ENCODE measurements at regions not wholly inside any gene's neighbourhood (a gene's known extent, or its start where the extent isn't known, plus 50 kb on each side); places are given as distances from the start of the nearest gene placed in this dataset.

DNA sequence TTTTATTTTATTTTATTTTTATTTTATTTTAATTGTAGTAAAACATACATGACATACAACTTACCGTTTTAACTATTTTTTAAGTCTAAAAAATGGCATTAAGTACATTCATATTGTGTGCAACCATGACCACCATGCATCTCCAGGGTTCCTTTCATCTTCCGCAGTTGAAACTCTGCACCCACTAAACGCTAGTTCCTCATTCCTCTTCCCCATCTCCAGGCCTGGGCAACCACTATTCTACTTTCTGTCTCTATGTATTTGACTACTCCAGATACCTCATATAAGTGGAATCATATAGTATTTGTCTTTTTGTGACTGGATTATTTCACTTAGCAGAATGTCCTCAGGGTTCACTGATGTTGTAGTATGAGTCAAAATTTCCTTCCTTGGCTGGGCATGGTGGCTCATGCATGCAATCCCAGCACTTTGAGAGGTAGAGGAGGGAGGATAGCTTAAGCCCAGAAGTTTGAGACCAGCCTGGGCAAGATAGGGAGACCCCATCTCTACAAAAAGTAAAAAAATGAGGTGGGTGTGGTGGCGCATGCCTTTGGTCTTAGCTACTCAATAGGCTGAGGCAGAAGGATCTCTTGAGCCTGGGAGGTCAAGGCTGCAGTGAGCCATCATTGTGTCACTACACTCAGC is 55.7 kb upstream of the ZNF507 start:
- no peak for DNase-seq (ENCODE audit: low read depth)

DNA sequence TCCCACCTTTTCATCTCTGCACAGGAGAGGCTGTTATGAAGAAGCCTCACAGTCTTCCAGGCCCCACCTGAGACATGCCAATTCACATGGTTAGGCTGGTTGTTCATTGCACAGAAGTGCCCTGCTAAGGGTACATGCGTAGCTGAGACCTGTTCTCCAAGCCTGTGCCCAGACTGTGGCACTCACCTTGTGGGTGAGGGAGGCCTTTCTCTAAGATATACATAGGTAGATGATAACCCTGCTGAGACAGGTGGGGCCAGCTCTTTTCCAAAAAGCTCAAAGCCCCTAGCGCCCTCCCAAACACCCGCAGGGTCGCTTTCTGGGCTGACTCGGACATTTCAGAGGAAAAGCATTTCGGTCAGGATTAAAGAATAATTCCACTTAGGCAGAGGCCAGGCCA is 53.5 kb upstream of the ZNF507 start:
- no peak for DNase-seq (ENCODE audit: low read depth)

DNA sequence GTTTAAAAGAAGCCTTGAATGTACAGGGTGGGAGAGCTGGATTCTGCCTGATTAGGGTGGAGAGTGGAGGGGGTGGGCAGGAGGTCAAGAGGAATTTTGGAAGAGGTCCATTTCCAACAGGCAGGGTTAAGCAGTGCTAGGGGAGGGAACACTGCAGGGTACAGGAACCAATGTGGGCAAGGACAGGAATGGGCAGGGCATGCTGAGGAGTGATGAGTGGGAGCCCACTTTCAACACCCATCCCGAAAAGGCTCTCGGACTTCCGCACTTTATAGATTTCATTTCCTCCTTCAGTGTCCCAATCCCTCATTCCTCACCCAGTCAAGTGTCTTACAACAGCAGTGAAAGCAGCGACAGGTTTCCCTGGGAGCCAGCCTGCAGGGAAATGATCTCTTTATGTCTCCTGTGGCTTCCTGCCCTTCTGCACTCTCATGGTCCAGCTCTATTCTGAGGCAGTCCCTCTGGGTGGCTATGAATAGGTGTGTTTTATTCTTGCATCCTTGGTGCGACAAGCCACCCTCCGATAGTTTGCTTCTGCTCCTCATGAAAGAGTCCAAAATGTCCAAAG is 50.5 kb upstream of the ZNF507 start:
- no peak for DNase-seq (ENCODE audit: low read depth)
